ENCODE measurements at regions not wholly inside any gene's neighbourhood (a gene's known extent, or its start where the extent isn't known, plus 50 kb on each side); places are given as distances from the start of the nearest gene placed in this dataset.

DNA sequence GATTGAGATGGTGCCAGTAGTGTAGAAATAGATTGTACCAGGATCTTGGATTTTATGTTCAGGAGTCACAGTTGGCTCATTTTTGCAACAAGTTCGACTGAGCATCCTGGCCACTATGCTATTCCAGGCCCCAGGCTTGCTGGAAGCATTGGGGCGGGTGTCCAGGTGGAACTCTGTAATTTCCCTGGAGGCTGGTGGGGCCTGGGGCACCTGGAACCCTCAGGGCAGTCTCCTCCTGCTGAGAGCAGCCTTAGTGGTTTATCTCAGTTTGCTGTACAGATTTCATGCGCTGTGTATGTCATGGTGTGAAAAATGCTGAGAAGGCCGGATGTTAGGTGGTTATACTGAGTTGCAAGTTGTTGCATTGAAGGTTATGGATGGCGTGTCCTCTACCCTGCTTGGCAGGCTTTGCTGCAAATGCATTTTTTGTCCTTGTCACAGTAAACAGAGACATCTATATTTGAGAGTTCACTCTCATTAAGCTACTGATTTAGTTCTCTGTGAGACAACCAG lies 135.1 kb upstream of the MYLIP start:
- TF ChIP-seq CTCF (IDR thresholded peaks at IDR 0.05; ENCODE audit: insufficient read depth in 1 of 2, low read depth in 1 of 2, low read length in 1 of 2, severe bottlenecking in 1 of 2, unreplicated experiment in 1 of 2): no peak
- Histone ChIP-seq H3K27me3 (replicated peaks; ENCODE audit: control insufficient read depth, insufficient read depth, low read length) (no peaks in the 10 kb centered on the region), H3K4me1 (no peaks in the 10 kb centered on the region), H3K4me3 (ENCODE audit: low read depth, low read length) (no peak overlapping the region), H3K9me3 (no peaks in the 10 kb centered on the region), H3K36me3 (ENCODE audit: control insufficient read depth, insufficient read depth, low read length) (no peaks in the 10 kb centered on the region)
- intact Hi-C loops (cut with micrococcal nuclease; ENCODE audit: unreplicated experiment): no loop called here
- no peak overlapping the region for H3K4me3 Mint-ChIP-seq (ENCODE audit: unreplicated experiment)
- peaks cover 15% of the 10 kb centered on the region for H3K4me1 Mint-ChIP-seq (ENCODE audit: low read depth, unreplicated experiment)
- no peak overlapping the region for H3K27ac Mint-ChIP-seq (ENCODE audit: unreplicated experiment)
- ChIA-PET CTCF (no interaction called here), POLR2A (no interaction called here)
- BruUV-seq (replicated peaks): no TSS peak
- no peaks in the 10 kb centered on the region for H3K36me3 Mint-ChIP-seq (ENCODE audit: insufficient read depth, unreplicated experiment)
- no peak for DNase-seq
- no peaks in the 10 kb centered on the region for H3K27me3 Mint-ChIP-seq (ENCODE audit: insufficient read depth, unreplicated experiment)
- no peaks in the 10 kb centered on the region for H3K9me3 Mint-ChIP-seq (ENCODE audit: unreplicated experiment)

DNA sequence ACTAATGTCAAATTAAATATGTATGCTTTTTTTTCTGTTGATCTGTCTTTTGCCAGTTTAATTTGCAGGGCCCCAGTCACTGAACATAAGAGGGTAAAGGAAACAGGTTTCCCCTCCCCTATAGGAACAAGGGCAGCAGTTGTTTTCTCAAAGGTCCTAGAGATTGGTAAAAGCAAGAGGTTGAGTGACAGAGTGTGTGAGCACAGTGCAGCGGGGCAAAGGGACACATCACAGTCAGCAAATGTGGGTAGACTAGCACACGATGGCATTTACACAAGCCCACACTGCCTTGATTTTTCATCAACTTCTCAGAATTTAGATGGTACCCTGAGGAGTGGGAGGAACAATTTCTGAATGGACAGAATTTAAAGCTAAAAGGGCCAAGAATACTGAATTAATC lies 138.7 kb upstream of the MYLIP start:
- no peaks in the 10 kb centered on the region for H3K27me3 Mint-ChIP-seq (ENCODE audit: insufficient read depth, unreplicated experiment)
- no peak for TF ChIP-seq CTCF (IDR thresholded peaks at IDR 0.05; ENCODE audit: insufficient read depth in 1 of 2, low read depth in 1 of 2, low read length in 1 of 2, severe bottlenecking in 1 of 2, unreplicated experiment in 1 of 2)
- no TSS peak for BruUV-seq (replicated peaks)
- Histone ChIP-seq H3K27me3 (replicated peaks; ENCODE audit: control insufficient read depth, insufficient read depth, low read length) (no peaks in the 10 kb centered on the region), H3K9me3 (no peaks in the 10 kb centered on the region), H3K4me1 (no peaks in the 10 kb centered on the region), H3K4me3 (ENCODE audit: low read depth, low read length) (no peak overlapping the region), H3K36me3 (ENCODE audit: control insufficient read depth, insufficient read depth, low read length) (no peaks in the 10 kb centered on the region)
- H3K4me3 Mint-ChIP-seq (ENCODE audit: unreplicated experiment): no peak overlapping the region
- no peaks in the 10 kb centered on the region for H3K36me3 Mint-ChIP-seq (ENCODE audit: insufficient read depth, unreplicated experiment)
- no peaks in the 10 kb centered on the region for H3K9me3 Mint-ChIP-seq (ENCODE audit: unreplicated experiment)
- no peak overlapping the region for H3K27ac Mint-ChIP-seq (ENCODE audit: unreplicated experiment)
- ChIA-PET CTCF (no interaction called here), POLR2A (no interaction called here)
- DNase-seq: no peak
- intact Hi-C loops (cut with micrococcal nuclease; ENCODE audit: unreplicated experiment): no loop called here
- H3K4me1 Mint-ChIP-seq (ENCODE audit: low read depth, unreplicated experiment): no peaks in the 10 kb centered on the region

- Histone ChIP-seq H3K36me3 (ENCODE audit: control insufficient read depth, insufficient read depth, low read length) (no peaks in the 10 kb centered on the region), H3K4me3 (ENCODE audit: low read depth, low read length) (no peak overlapping the region), H3K27me3 (replicated peaks; ENCODE audit: control insufficient read depth, insufficient read depth, low read length) (no peaks in the 10 kb centered on the region), H3K9me3 (no peaks in the 10 kb centered on the region), H3K4me1 (no peaks in the 10 kb centered on the region)
- BruUV-seq (replicated peaks): no TSS peak
- intact Hi-C loops (cut with micrococcal nuclease; ENCODE audit: unreplicated experiment): no loop called here
- H3K36me3 Mint-ChIP-seq (ENCODE audit: insufficient read depth, unreplicated experiment): no peaks in the 10 kb centered on the region
- POLR2A ChIA-PET: no interaction called here
- no peaks in the 10 kb centered on the region for H3K27me3 Mint-ChIP-seq (ENCODE audit: insufficient read depth, unreplicated experiment)
- no peak for DNase-seq
- no peaks in the 10 kb centered on the region for H3K4me1 Mint-ChIP-seq (ENCODE audit: low read depth, unreplicated experiment)
- no peak for TF ChIP-seq CTCF (IDR thresholded peaks at IDR 0.05; ENCODE audit: insufficient read depth in 1 of 2, low read depth in 1 of 2, low read length in 1 of 2, severe bottlenecking in 1 of 2, unreplicated experiment in 1 of 2)
- CTCF ChIA-PET: no interaction called here
- H3K4me3 Mint-ChIP-seq (ENCODE audit: unreplicated experiment): no peak overlapping the region
- no peak overlapping the region for H3K27ac Mint-ChIP-seq (ENCODE audit: unreplicated experiment)
- H3K9me3 Mint-ChIP-seq (ENCODE audit: unreplicated experiment): no peaks in the 10 kb centered on the region
Observed at GRCh38 chr6:15989397-15989796, 139.5 kb upstream of the MYLIP start.
